Fibroblast of skin of right biceps (primary cell): ENCODE measurements at regions not wholly inside any gene's neighbourhood (a gene's known extent, or its start where the extent isn't known, plus 50 kb on each side); places are given as distances from the start of the nearest gene placed in this dataset.
"Not testable (repeated sequence)": the region's sequence is repeated elsewhere in the genome, so short reads cannot be mapped to it uniquely, and the experiment has no call there.

Source experiments
- DNase-seq: peaks from one replicate; pipeline ENCODE4 v3.0.0-alpha.2; 2013

GRCh38 chr3:10667901-10668476, 148.0 kb upstream of the SLC6A11 start:
- no peak for DNase-seq

- DNase-seq = no peak
Measured at GRCh38 chr3:10669490-10670048, 146.5 kb upstream of the SLC6A11 start.

DNA sequence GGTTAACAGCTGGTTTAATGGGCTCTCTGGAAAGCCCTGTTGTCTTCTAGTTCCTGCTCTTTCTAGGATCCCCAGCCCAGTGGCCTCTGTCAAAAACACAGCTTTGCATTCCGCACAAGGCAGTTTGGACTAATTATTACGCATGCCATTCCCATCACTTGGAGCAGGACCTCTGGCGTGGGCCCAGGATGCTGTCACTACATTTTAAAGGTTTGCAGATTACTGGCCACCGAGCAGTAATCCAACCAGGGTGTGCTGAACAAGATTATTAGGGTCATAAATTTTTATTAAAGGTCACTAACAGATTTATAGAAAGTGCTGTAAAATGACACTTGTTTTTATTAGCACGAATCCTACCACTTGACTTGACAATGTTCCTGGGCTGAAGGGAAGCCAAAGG, 143.6 kb upstream of the SLC6A11 start:
- DNase-seq = no peak

- no peak for DNase-seq
Measured at GRCh38 chr3:10674578-10674977, 141.4 kb upstream of the SLC6A11 start.

DNA sequence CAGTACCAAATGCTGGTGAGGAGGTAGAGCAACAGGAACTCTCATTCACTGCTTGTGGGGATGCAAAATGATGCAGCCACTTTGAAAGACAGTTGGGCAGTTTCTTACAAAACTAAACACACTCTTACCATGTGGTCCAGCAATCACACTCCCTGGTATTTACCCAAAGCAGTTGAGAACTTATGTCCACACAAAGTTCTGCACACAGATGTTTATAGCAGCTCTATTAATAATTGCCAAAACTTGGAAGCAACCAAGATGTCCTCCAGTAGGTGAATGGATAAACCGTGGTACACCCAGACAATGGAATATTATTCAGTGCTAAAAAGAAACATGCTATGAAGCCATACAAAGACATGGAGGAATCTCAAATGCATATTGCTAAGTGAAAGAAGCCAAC, 139.1 kb upstream of the SLC6A11 start:
- no peak for DNase-seq

GRCh38 chr3:10678796-10679376, 137.1 kb upstream of the SLC6A11 start:
- no peak for DNase-seq

DNA sequence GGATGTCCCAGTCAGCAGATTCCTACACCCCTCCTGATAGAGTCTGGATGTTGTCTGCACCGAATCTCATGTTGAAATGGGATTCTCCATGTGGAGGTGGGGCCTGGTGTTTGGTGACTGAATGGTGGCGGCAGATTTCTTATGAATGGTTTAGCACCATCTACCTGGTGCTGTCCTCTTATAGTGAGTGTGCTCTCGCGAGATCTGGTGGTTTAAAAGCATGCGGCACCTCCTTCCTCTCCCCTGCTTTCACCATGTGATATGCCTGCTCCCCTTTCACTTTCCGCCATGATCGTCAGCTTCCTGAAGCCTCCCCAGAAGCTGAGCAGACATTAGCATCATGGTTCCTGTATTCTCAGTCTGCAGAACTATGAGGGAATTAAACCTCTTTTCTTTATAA, 135.2 kb upstream of the SLC6A11 start:
- DNase-seq = no peak

- DNase-seq = no peak
Measured at GRCh38 chr3:10682692-10683091, 133.3 kb upstream of the SLC6A11 start.

DNA sequence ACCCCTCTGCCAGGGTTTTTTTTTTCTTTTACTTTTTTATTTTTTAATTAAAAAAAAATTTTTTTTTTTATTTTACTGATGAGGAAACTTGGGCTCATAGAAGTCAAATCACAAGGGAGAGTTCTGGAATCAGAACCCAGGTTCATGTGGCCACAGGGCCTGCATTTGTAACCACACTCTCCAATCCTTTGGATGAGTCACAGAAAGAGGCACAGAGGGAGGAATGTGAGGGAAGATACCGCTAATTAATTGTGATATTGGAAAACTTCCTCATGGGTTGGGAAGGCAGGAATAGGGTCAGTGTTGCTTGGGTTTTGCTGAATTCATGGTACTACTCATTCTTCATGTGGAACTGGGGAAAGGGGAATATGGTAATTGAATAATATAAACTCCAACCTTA, 132.9 kb upstream of the SLC6A11 start:
- DNase-seq = peak; percentile 8

GRCh38 chr3:10688126-10688525, 127.9 kb upstream of the SLC6A11 start:
- no peak for DNase-seq

DNA sequence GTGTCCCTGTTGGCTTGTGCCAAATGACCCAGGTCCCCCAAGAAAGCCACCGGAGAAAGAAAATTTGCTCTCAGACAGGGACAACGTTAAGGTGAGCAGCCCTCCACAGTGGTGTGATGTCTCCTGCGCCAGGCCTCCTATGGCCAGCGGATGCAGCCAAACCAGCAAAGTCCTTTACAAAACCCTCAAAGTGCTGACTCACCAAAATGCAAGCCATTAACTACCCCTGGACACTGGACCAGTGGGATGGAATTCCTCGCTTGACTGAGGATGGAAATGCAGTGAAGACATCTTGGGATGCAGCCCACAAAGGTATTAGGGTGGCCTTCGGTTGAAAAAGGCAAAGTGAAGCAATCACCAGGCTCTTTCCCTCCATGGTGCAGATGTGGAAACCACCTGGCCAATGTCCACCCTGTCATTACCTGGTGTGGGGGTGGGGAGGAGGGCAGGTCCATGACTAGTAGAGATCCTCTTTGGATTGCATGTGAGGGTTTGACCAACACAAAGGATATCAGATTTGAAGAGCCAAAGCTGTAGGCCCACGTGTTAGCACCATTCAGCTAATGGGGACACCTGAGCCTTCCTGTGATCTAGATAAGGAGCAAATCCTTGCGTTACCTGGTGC, 127.4 kb upstream of the SLC6A11 start:
- no peak for DNase-seq

- no peak for DNase-seq
Measured at GRCh38 chr3:10692039-10692622, 123.9 kb upstream of the SLC6A11 start.

DNA sequence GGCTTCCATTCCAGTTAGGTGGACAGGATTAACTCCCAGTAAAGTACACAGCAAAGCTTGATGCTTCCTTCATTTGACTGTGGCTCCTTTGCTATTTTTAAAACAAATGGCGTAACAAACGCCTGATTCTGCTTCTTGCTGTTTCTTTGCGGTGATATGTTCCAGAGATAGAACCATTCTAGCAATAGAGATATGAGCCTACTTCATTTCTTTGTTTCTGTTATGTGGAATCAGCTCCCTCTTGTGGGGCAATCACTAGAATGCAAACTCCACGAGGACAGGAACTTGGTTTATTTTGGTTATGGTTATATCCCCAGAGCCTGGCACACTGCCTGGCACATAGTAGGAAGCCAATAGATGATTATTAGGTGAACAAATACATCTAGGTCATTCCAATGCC, 122.6 kb upstream of the SLC6A11 start:
- no peak for DNase-seq

- DNase-seq = no peak
Measured at GRCh38 chr3:10694179-10694578, 121.8 kb upstream of the SLC6A11 start.

DNA sequence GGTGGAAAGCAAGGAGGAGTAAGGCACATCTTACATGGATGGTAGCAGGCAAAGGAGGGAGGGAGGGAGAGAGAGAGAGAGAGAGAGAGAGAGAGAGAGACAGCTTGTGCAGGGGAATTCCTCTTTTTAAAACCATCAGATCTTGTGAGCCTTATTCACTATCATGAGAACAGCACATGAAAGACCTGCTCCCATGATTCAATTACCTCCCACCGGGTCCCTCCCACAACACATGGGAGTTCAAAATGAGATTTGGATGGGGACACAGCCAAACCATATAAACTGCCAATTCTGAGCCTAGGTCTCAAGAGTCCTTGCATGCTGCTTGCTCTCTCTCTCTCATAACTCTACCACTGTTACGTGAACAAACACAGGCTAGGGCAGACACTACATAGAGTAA, 120.8 kb upstream of the SLC6A11 start:
- not testable (repeated sequence) for DNase-seq

GRCh38 chr3:10695595-10696285, 120.3 kb upstream of the SLC6A11 start:
- no peak for DNase-seq

GRCh38 chr3:10697918-10698317, 118.1 kb upstream of the SLC6A11 start:
- peak; percentile 4 for DNase-seq

DNA sequence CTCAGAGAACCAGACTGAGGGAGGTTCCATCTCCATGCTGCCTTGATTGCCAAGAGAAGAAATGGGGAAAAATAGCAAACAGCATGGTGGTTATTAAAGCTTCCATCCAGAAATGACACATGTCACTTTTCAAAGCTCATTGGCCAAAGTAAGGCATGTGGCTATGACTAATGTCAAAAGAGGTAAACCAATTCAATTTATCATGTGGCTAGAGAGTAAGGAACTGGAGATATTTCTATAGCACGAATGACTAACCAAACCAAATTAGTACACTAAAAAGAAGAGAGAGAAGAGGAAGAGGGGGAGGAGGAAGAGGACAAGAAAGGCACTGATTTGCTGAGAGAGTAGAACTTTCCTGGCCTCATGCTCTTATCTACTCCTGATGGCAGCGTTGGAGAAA, 115.2 kb upstream of the SLC6A11 start:
- DNase-seq = no peak

- DNase-seq = peak; percentile 13
Measured at GRCh38 chr3:10702961-10703740, 112.9 kb upstream of the SLC6A11 start.

- peak; percentile 50 for DNase-seq
Measured at GRCh38 chr3:10703875-10704274, 112.2 kb upstream of the SLC6A11 start.

GRCh38 chr3:10706156-10706739, 109.8 kb upstream of the SLC6A11 start:
- no peak for DNase-seq

GRCh38 chr3:10706740-10707399, 109.2 kb upstream of the SLC6A11 start:
- no peak for DNase-seq
